ENCODE measurements at regions not wholly inside any gene's neighbourhood (a gene's known extent, or its start where the extent isn't known, plus 50 kb on each side); places are given as distances from the start of the nearest gene placed in this dataset.

GRCh38 chr10:29962166-29962850 lies 97.1 kb downstream of the JCAD start:
- DNase-seq: no peak
- H3K4ac ChIP-seq (ENCODE audit: low read depth, low read length): no peak overlapping the region
- no peak overlapping the region for H3K9ac ChIP-seq (ENCODE audit: extremely low read depth, insufficient read length, low read length)
- H3K4me1 ChIP-seq (ENCODE audit: insufficient read depth, low read length): no peaks in the 10 kb centered on the region
- H4K20me1 ChIP-seq (ENCODE audit: control insufficient read depth, insufficient read depth, insufficient read length): no peaks in the 10 kb centered on the region
- H4K91ac ChIP-seq (ENCODE audit: insufficient read length, low read depth, low read length): no peak overlapping the region
- H2BK20ac ChIP-seq (ENCODE audit: low read depth, low read length, poor library complexity, severe bottlenecking): no peak overlapping the region
- H3K9me3 ChIP-seq (ENCODE audit: control insufficient read depth, low read depth, low read length): no peaks in the 10 kb centered on the region
- H3K4me2 ChIP-seq (ENCODE audit: insufficient read depth, insufficient read length, low read length): no peak overlapping the region
- TF ChIP-seq CTCF (conservative IDR thresholded peaks at IDR 0.05): no peak
- no peak overlapping the region for H3K23ac ChIP-seq (ENCODE audit: insufficient read length, low read depth, low read length)
- H3K23me2 ChIP-seq (ENCODE audit: insufficient read length, low read depth, low read length, poor library complexity, severe bottlenecking): no peaks in the 10 kb centered on the region
- Mint-ChIP-seq H3K4me3 (no peak overlapping the region), H3K27ac (no peak overlapping the region), H3K4me1 (peaks cover 0 to 6% of the 10 kb centered on the region in 2 experiments; a peak in 2 of 4 replicates), H3K9me3 (no peaks in the 10 kb centered on the region), H3K36me3 (ENCODE audit: insufficient read depth in 1 of 3, low read depth in 3 of 3) (no peaks in the 10 kb centered on the region), H3K27me3 (ENCODE audit: low read depth) (peaks cover 1% of the 10 kb centered on the region)
- no peak overlapping the region for H4K5ac ChIP-seq (ENCODE audit: insufficient read length, low read depth, low read length)
- WGBS (ENCODE audit: extremely low coverage, insufficient read length, low lambda C conversion rate): no CpG with 5 or more reads among the region's 7 CpGs
- no peak overlapping the region for H2BK12ac ChIP-seq (ENCODE audit: insufficient read length, low read depth, low read length)
- no peak overlapping the region for H2AK5ac ChIP-seq (ENCODE audit: insufficient read length, low read length)
- H3K18ac ChIP-seq (ENCODE audit: insufficient read length, low read depth, low read length): no peak overlapping the region
- H2BK15ac ChIP-seq (ENCODE audit: low read depth, low read length): no peak overlapping the region
- H2AFZ ChIP-seq (ENCODE audit: low read length): no peak overlapping the region
- H2BK5ac ChIP-seq (ENCODE audit: insufficient read length, low read length): no peak overlapping the region
- H3K27me3 ChIP-seq (ENCODE audit: insufficient read depth, low read length): no peaks in the 10 kb centered on the region
- no peak overlapping the region for H3K56ac ChIP-seq (ENCODE audit: insufficient read length, low read depth, low read length)
- no peak overlapping the region for H3K14ac ChIP-seq (ENCODE audit: insufficient read depth, low read length)
- H3K79me2 ChIP-seq (ENCODE audit: insufficient read depth, low read length): no peaks in the 10 kb centered on the region
- H3T11ph ChIP-seq (ENCODE audit: low read length): no peak overlapping the region
- H2BK120ac ChIP-seq (ENCODE audit: low read depth, low read length, poor library complexity, severe bottlenecking): no peak overlapping the region
- H3K27ac ChIP-seq (ENCODE audit: insufficient read length, low read depth, low read length): no peak overlapping the region
- H4K8ac ChIP-seq (replicated peaks; ENCODE audit: insufficient read length, low read depth, low read length): no peak overlapping the region
- no peaks in the 10 kb centered on the region for H3K79me1 ChIP-seq (ENCODE audit: insufficient read depth, low read depth, low read length, poor library complexity, severe bottlenecking)
